ENCODE measurements at regions not wholly inside any gene's neighbourhood (a gene's known extent, or its start where the extent isn't known, plus 50 kb on each side); places are given as distances from the start of the nearest gene placed in this dataset.

GRCh38 chr3:151625086-151625485 is 108.6 kb upstream of the AADACL2 start:
- Mint-ChIP-seq H3K4me1 (ENCODE audit: low read depth) (no peaks in the 10 kb centered on the region), H3K9me3 (no peaks in the 10 kb centered on the region), H3K4me3 (no peak overlapping the region), H3K27me3 (ENCODE audit: low read depth) (peaks cover 13% of the 10 kb centered on the region), H3K36me3 (ENCODE audit: insufficient read depth in 2 of 2) (no peaks in the 10 kb centered on the region), H3K27ac (no peak overlapping the region)
- no peak for DNase-seq
- no peak for ATAC-seq (replicated peaks in 1 of 2)

GRCh38 chr3:151620071-151620470 is 113.7 kb upstream of the AADACL2 start:
- Mint-ChIP-seq H3K9me3 (no peaks in the 10 kb centered on the region), H3K4me3 (no peak overlapping the region), H3K27me3 (ENCODE audit: low read depth) (peaks cover 7% of the 10 kb centered on the region), H3K4me1 (ENCODE audit: low read depth) (no peaks in the 10 kb centered on the region), H3K27ac (no peak overlapping the region), H3K36me3 (ENCODE audit: insufficient read depth in 2 of 2) (no peaks in the 10 kb centered on the region)
- ATAC-seq (replicated peaks in 1 of 2), result no peak
- no peak for DNase-seq

GRCh38 chr3:151615464-151615863 is 118.3 kb upstream of the AADACL2 start:
- no peak for ATAC-seq (replicated peaks in 1 of 2)

GRCh38 chr3:151612115-151612514 is 121.6 kb upstream of the AADACL2 start:
- DNase-seq (no peak), ATAC-seq (replicated peaks in 1 of 2) (no peak)
- Mint-ChIP-seq H3K27ac (no peak overlapping the region), H3K27me3 (ENCODE audit: low read depth) (peaks cover under 1% of the 10 kb centered on the region), H3K4me3 (no peak overlapping the region), H3K9me3 (peaks cover 0 to 2% of the 10 kb centered on the region in 2 donors), H3K4me1 (ENCODE audit: low read depth) (no peaks in the 10 kb centered on the region), H3K36me3 (ENCODE audit: insufficient read depth in 2 of 2) (no peaks in the 10 kb centered on the region)

More at GRCh38 chr3:151615464-151615863, 118.3 kb upstream of the AADACL2 start:
- H3K27ac Mint-ChIP-seq, result no peak overlapping the region
- no peaks in the 10 kb centered on the region for H3K27me3 Mint-ChIP-seq (ENCODE audit: low read depth)
- DNase-seq, result no peak
- no peaks in the 10 kb centered on the region for H3K4me1 Mint-ChIP-seq (ENCODE audit: low read depth)
- H3K36me3 Mint-ChIP-seq (ENCODE audit: insufficient read depth in 2 of 2), result no peaks in the 10 kb centered on the region
- no peaks in the 10 kb centered on the region for H3K9me3 Mint-ChIP-seq
- no peak overlapping the region for H3K4me3 Mint-ChIP-seq

GRCh38 chr3:151611419-151611818 is 122.3 kb upstream of the AADACL2 start:
- Mint-ChIP-seq H3K4me3 (no peak overlapping the region), H3K27me3 (ENCODE audit: low read depth) (peaks cover 8% of the 10 kb centered on the region), H3K27ac (no peak overlapping the region), H3K36me3 (ENCODE audit: insufficient read depth in 2 of 2) (no peaks in the 10 kb centered on the region), H3K4me1 (ENCODE audit: low read depth) (no peaks in the 10 kb centered on the region), H3K9me3 (peaks cover 0 to 2% of the 10 kb centered on the region in 2 donors)
- ATAC-seq (replicated peaks in 1 of 2), result no peak
- no peak for DNase-seq

GRCh38 chr3:151609491-151609890 is 124.2 kb upstream of the AADACL2 start:
- Mint-ChIP-seq H3K36me3 (ENCODE audit: insufficient read depth in 2 of 2) (no peaks in the 10 kb centered on the region), H3K4me1 (ENCODE audit: low read depth) (no peaks in the 10 kb centered on the region), H3K9me3 (peaks cover 0 to 2% of the 10 kb centered on the region in 2 donors), H3K27ac (no peak overlapping the region), H3K4me3 (no peak overlapping the region), H3K27me3 (ENCODE audit: low read depth) (peaks cover 10% of the 10 kb centered on the region)
- ATAC-seq (replicated peaks in 1 of 2) (no peak), DNase-seq (no peak)

- peaks cover 10% of the 10 kb centered on the region for H3K27me3 Mint-ChIP-seq (ENCODE audit: low read depth)
- DNase-seq, result no peak
- H3K36me3 Mint-ChIP-seq (ENCODE audit: insufficient read depth in 2 of 2), result no peaks in the 10 kb centered on the region
- no peak for ATAC-seq (replicated peaks in 1 of 2)
- no peak overlapping the region for H3K4me3 Mint-ChIP-seq
- peaks cover 0 to under 1% of the 10 kb centered on the region in 2 donors for H3K9me3 Mint-ChIP-seq
- no peaks in the 10 kb centered on the region for H3K4me1 Mint-ChIP-seq (ENCODE audit: low read depth)
- no peak overlapping the region for H3K27ac Mint-ChIP-seq
These were observed 128.8 kb upstream of the AADACL2 start for GRCh38 chr3:151604891-151605290.

GRCh38 chr3:151600783-151601182 is 132.9 kb upstream of the AADACL2 start:
- Mint-ChIP-seq H3K36me3 (ENCODE audit: insufficient read depth in 2 of 2) (no peaks in the 10 kb centered on the region), H3K27me3 (ENCODE audit: low read depth) (no peaks in the 10 kb centered on the region), H3K9me3 (no peaks in the 10 kb centered on the region), H3K4me3 (no peak overlapping the region), H3K4me1 (ENCODE audit: low read depth) (no peaks in the 10 kb centered on the region), H3K27ac (no peak overlapping the region)
- ATAC-seq (replicated peaks in 1 of 2) (no peak), DNase-seq (no peak)

GRCh38 chr3:151599103-151599672 is 134.5 kb upstream of the AADACL2 start:
- no peaks in the 10 kb centered on the region for H3K27me3 Mint-ChIP-seq (ENCODE audit: low read depth)
- H3K4me3 Mint-ChIP-seq, result no peak overlapping the region
- H3K9me3 Mint-ChIP-seq, result no peaks in the 10 kb centered on the region
- no peaks in the 10 kb centered on the region for H3K36me3 Mint-ChIP-seq (ENCODE audit: insufficient read depth in 2 of 2)
- no peaks in the 10 kb centered on the region for H3K4me1 Mint-ChIP-seq (ENCODE audit: low read depth)
- no peak for ATAC-seq (replicated peaks in 1 of 2)
- DNase-seq, result no peak
- H3K27ac Mint-ChIP-seq, result no peak overlapping the region

GRCh38 chr3:151596940-151597339 is 136.1 kb upstream of the IGSF10 start:
- DNase-seq, result no peak
- no peak for ATAC-seq (replicated peaks in 1 of 2)
- Mint-ChIP-seq H3K4me3 (no peak overlapping the region), H3K27me3 (ENCODE audit: low read depth) (no peaks in the 10 kb centered on the region), H3K36me3 (ENCODE audit: insufficient read depth in 2 of 2) (no peaks in the 10 kb centered on the region), H3K4me1 (ENCODE audit: low read depth) (no peaks in the 10 kb centered on the region), H3K27ac (no peak overlapping the region), H3K9me3 (no peaks in the 10 kb centered on the region)

- DNase-seq, result no peak
- Mint-ChIP-seq H3K36me3 (ENCODE audit: insufficient read depth in 2 of 2) (no peaks in the 10 kb centered on the region), H3K27me3 (ENCODE audit: low read depth) (no peaks in the 10 kb centered on the region), H3K4me1 (ENCODE audit: low read depth) (no peaks in the 10 kb centered on the region), H3K27ac (no peak overlapping the region), H3K9me3 (no peaks in the 10 kb centered on the region), H3K4me3 (no peak overlapping the region)
- ATAC-seq (replicated peaks in 1 of 2), result no peak
These were observed 133.1 kb upstream of the IGSF10 start for GRCh38 chr3:151593928-151594327.

GRCh38 chr3:151592287-151592686 is 131.4 kb upstream of the IGSF10 start:
- Mint-ChIP-seq H3K4me3 (no peak overlapping the region), H3K27me3 (ENCODE audit: low read depth) (no peaks in the 10 kb centered on the region), H3K36me3 (ENCODE audit: insufficient read depth in 2 of 2) (no peaks in the 10 kb centered on the region), H3K9me3 (no peaks in the 10 kb centered on the region), H3K4me1 (ENCODE audit: low read depth) (no peaks in the 10 kb centered on the region), H3K27ac (no peak overlapping the region)
- ATAC-seq (replicated peaks in 1 of 2), result no peak
- DNase-seq, result no peak

- no peaks in the 10 kb centered on the region for H3K27me3 Mint-ChIP-seq (ENCODE audit: low read depth)
- H3K27ac Mint-ChIP-seq, result no peak overlapping the region
- H3K9me3 Mint-ChIP-seq, result no peaks in the 10 kb centered on the region
- H3K36me3 Mint-ChIP-seq (ENCODE audit: insufficient read depth in 2 of 2), result no peaks in the 10 kb centered on the region
- H3K4me1 Mint-ChIP-seq (ENCODE audit: low read depth), result no peaks in the 10 kb centered on the region
- ATAC-seq (replicated peaks in 1 of 2), result no peak
- no peak overlapping the region for H3K4me3 Mint-ChIP-seq
- DNase-seq, result no peak
These were observed 130.6 kb upstream of the IGSF10 start for GRCh38 chr3:151591441-151591840.

GRCh38 chr3:151589311-151589710 is 128.4 kb upstream of the IGSF10 start:
- no peaks in the 10 kb centered on the region for H3K27me3 Mint-ChIP-seq (ENCODE audit: low read depth)
- no peak overlapping the region for H3K27ac Mint-ChIP-seq
- H3K9me3 Mint-ChIP-seq, result no peaks in the 10 kb centered on the region
- no peak for ATAC-seq (replicated peaks in 1 of 2)
- DNase-seq, result no peak
- H3K4me1 Mint-ChIP-seq (ENCODE audit: low read depth), result no peaks in the 10 kb centered on the region
- H3K4me3 Mint-ChIP-seq, result no peak overlapping the region
- H3K36me3 Mint-ChIP-seq (ENCODE audit: insufficient read depth in 2 of 2), result no peaks in the 10 kb centered on the region

All from activated T-cell treated with anti-CD3 and anti-CD28 coated beads, Interleukin-2, amount 50 U/mL, for 72 hours (primary cell).